HS-27A (cell line): ENCODE measurements at regions not wholly inside any gene's neighbourhood (a gene's known extent, or its start where the extent isn't known, plus 50 kb on each side); places are given as distances from the start of the nearest gene placed in this dataset.
"Not testable (repeated sequence)": the region's sequence is repeated elsewhere in the genome, so short reads cannot be mapped to it uniquely, and the experiment has no call there.

Experiments
- DNase-seq: peaks from one replicate; pipeline ENCODE4 v3.0.0-alpha.2; 2012; ENCODE audit warnings: low read depth, missing footprints

DNA sequence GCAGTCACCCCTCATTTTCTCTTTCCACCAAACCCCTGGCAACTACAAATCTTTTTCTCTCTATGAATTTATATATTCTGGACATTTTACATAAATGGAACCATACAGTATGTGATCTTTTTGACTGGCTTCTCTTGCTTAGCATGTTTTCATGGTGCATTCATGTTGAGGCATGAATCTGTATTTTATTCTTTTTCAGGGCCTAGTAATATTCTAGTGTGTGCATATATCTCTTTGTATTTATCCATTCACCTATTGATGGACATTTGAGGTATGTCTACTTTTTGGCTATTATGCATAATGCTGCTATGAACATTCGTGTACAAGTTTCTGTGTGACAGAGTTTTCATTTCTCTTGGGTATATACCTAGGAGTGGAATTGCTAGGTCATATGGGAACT, 78.2 kb downstream of the HACD1 start:
- DNase-seq: no peak

DNA sequence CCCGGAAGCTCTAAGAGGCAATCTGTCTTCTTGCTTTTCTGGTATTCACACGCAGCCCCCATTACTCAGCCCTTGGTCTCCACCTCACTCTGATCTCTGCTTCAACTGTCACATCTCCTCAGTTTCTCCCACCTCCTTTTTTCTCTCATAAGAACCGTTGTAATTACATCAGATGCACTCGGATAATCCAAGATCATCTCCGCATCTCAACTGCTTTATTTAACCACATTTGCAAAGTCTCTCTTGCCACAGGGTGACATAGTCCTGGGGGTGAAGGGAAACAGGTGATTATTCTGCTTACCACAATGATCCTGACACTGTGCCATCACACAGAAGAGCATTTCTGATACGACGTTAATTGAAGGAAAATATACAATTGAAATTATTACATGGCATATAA, 79.9 kb downstream of the HACD1 start:
- no peak for DNase-seq

DNA sequence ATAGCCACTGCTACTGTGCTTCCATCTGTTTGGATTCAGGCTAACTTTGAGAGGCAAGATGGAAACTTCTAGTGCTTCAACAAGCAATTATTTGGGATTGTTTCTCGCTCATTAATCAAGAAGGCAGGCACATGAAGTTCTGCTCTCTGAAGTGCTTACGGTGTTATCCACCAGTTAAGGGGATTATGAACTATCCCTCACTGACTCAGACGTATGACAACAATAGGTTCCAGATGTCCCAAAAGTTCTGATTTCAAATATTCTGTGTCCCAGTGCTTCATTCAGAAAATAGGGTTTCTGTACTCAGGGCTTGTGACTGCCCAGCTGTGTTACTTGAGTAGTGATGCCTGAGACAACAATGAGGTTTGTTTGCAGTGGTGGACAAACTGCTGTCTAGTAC, 81.0 kb downstream of the HACD1 start:
- no peak for DNase-seq

DNA sequence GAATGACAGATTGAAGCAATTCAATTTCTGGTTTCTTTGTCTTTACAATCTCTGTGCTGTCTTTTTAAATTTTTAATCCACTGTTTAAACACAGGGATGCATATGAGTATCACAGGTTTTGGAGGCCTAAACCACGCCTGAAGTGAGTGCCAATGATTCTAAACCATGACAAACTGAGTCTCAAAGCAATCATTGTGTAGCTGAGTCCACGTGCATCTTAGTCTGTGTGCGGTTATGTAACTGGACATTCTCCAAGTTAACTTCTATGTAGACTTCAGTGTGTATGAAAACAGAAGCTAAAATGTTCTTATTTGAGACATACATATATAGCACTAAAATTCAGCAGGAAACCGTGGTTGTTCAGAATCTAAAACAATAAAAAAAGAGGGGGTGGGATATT, 79.3 kb upstream of the ST8SIA6 start:
- no peak for DNase-seq

DNA sequence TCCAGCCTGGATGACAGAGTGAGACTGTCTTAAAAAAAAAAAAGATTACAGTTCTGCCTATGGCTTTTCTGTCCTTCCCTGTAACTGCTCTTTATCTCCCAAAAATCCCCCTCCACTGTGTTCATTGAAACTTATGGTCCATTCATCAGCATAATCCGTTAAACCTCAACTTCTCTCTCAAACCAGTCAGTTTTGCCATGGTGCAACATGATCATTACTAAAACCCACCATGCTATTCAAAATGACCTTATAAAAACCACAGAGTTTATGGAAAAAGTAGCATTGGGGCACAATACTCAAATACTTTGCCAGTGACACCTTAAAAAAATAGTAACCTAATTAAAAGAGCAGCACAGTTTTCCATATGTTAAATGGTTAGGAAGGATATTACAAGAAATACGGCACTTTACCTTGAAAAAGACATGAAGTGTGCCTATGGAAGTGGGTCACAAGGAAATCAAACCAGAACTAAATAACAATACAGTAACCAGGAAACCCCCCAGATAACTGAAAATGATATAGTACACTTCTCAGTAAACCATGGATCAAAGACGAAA, 74.0 kb upstream of the ST8SIA6 start:
- DNase-seq: no peak

DNA sequence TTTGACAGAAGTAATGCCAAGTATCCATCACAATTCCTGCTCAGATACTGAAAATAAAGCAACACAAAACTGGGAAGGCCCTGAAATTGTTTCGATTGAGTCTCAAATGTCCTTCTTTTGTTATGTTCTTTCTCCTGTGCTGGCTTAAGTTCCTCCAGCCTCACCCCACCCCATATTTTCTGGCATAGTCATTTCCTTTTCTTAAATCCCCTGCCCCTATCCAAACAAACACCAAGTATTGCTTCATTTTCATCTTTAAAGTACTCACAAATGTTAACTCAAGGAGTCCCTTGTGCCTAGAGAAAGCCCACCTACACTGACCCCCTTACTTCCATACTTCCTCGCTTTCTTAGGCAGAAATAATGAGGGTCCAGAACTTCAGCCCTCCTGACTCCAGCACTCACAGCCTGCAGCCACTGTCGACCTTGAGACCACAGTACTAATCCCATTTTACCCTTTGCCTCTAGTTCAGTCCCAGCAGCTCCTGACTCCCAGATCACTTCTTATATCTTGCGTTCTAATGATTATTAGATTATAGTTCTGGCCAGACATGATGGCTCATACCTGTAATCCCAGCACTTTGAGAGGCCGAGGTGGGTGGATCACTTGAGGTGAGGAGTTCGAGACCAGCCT, 73.2 kb upstream of the ST8SIA6 start:
- DNase-seq: peak; percentile 62

DNA sequence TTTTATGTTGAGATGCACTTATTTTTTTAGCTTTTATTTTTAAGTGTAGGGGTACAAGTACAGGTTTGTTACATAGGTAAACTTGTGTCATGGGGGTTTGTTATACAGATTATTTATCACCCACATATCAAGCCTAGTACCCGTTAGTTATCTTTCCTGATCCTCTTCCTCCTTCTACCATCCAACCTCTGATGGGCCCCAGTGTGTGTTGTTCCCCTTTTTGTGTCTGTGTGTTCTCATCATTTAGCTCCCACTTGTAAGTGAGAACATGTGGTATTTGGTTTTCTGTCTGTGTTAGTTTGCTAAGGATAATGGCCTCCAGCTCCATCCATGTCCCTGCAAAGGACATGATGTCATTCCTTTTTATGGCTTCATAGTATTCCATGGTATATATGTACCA, 72.2 kb upstream of the ST8SIA6 start:
- DNase-seq: not testable (repeated sequence)

DNA sequence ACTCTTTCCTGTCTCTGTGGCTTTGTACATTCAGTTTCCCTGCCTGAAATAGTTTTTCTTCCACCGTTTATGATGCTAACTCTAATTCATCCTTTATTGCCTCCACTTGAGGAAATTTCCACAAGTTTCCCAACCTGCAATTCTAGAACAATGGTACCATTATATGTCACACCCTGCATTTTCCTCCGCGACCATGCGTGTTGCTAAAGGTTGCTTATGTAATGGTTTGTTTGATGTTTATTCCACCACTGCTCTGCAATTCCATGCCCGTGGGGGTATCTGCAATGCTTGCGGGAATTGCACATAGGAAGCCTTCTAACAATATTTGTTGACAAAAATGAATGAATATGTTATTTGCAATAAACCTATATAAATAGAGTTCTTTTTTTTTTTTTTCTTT, 69.5 kb upstream of the ST8SIA6 start:
- DNase-seq: no peak

DNA sequence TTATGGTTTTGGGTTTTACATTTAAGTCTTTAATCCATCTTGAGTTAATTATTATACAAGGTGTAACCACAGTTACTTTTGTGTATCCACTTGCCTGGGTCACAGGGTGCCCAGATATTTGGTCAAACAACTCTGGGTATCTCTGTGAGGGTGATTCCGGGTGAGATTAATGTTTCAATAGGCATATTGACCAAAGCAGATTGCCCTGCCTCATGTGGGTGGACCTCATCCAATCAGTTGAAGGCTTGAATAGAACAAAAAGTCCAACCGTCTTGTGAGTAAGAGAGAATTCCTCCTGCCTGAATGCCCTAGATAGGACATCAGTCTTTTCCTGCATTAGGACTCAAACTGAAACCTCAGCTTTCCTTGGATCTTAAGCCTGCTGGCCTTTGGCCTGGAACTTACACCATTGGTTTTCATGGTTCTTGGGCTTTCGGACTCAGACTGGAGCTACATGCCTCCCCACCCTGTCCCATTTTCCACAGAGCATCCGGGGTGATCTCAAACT, 68.9 kb upstream of the ST8SIA6 start:
- DNase-seq: no peak

DNA sequence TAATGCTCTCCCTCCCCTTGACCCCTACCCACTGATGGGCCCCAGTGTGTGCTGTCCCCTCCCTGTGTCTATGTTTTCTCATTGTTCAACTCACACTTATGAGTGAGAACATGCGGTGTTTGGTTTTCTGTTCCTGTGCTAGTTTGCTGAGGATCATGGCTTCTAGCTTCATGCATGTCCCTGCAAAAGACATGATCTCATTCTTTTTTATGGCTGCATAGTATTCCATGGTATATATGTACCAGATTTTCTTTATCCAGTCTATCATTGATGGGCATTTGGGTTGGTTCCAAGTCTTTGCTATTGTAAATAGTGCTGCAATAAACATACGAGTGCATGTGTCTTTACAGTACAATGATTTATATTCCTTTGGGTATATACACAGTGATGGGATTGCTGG, 67.9 kb upstream of the ST8SIA6 start:
- DNase-seq: not testable (repeated sequence)

DNA sequence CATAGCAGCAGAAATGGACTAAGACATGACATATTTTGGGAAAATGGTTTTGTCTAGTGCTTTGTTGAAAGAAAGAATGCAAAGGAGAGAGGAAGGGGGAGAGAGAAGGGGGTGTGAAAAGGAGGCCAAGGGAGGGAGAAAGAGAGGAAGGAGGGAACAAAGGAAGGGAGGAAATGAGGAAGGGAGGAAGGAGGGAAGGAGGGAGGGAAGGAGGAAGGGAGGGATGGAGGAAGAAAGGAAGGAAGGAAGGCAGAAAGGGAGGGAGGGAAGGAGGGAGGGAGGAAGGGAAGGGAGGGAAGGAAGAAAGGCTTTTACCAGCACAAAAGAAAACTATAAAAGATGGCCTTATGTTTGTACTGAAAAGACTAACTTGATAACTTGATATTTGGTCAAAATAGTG, 65.1 kb upstream of the ST8SIA6 start:
- no peak for DNase-seq

DNA sequence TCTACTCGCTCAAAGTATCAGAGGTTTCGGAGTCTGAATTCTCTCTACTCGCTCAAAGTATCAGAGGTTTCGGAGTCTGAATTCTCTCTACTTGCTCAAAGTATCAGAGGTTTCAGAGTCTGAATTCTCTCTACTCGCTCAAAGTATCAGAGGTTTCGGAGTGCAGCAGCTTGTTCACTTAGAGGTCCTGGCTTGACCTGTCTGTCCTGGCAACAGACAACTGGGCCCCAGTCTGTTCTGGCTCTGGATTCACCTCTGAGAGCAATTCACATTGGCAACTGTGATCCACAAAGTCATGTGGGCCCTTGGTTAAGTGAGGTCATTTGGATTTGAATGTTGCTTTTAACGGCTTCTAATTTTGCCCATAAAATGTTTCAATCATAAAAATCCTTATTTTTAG, 63.9 kb upstream of the ST8SIA6 start:
- DNase-seq: no peak

DNA sequence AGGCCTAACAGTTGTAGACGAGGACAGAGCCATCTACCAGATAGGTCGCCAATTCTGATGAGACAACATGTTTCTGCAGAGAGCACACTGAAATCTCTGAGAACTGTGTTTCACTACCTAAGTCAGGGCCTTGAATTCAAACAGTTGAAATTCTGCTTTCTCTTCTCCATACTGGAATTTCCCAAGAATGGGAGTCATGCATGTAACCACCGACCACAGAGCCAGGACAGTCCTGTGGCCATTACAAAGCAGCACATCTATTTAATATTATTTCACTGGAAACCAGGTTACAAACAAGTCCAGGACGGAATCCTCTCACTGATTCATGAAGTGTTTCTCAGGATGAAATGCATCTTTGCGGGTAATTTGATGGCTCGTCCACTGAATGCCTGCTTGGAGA, 62.0 kb upstream of the ST8SIA6 start:
- no peak for DNase-seq

DNA sequence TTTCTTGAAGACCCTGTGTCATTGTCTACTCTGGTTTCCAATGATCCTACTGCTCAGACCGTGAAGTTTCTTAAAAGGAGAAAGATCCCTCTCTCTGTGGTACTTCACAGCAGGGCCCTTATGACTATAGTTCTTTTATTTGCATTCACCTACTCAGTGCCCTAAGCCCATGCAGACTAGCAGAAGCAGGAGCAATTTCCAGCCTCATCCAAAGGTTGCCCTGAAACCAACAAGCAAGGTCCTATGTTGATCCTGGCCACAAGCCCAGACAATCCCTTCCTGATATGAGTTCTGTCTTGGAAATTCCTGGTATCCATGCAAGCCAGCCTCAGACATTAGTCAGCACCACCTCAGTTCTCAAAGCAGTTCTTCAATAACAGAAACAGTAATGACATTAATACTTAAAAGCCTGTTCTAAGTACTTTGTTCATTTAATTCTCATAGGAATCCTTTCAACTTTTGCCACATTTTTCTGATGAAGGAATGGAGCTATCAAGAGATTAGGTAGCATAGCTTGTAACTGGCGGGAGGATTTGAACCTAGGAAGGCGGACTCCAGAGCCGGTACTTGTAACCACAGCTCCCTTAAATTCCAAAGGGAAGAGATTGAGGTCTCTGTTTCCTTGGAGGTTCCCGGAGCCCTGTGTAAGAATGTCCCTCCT, 58.1 kb upstream of the ST8SIA6 start:
- peak; percentile 84 for DNase-seq

DNA sequence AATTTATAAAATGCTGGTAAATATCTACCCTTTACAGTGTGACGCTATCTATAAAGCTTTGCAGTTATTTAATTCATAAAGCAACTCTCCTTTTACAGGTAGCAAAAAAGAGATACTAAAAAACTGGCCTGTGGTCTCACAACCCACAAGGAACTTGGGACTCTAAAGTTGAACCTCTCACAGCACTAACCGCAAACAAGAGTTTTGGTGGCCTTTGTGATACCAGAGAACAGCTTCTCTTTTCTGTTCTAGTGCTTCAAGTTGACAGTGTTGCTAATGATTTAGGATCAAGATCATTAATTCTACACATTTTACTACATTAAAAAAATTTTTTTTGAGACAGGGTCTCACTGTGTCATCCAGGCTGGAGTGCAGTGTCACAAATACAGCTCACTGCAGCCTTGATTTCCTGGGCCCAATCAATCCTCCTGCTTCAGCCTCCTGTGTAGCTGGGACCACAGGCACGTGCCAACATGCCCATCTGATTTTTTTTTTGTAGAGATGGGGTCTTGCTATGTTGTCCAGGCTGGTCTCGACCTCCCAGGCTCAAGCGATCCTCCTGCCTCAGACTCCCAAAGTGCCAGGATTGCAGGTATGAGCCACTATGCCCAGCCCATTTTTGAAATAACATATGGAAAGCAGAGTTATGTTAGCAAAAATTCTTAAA, 56.0 kb upstream of the ST8SIA6 start:
- no peak for DNase-seq

DNA sequence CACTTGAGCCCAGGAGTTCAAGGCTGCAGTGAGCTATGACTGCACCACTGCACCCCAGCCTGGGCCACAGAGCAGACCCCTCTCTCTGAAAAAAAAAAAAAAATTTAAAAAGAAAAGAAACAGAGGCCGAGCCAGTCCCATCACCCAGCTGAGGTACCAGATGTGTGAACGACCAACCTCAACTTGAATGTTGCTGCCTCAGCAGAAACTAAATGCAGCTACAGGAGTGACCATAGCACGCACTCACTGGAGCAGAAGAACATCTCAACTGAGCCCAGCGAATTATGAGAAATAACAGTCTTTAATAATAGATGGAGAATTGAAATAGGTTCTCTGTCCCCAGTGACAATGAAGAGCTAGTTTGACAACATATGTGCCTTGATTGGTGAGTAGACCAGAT, 53.1 kb upstream of the ST8SIA6 start:
- DNase-seq: no peak

DNA sequence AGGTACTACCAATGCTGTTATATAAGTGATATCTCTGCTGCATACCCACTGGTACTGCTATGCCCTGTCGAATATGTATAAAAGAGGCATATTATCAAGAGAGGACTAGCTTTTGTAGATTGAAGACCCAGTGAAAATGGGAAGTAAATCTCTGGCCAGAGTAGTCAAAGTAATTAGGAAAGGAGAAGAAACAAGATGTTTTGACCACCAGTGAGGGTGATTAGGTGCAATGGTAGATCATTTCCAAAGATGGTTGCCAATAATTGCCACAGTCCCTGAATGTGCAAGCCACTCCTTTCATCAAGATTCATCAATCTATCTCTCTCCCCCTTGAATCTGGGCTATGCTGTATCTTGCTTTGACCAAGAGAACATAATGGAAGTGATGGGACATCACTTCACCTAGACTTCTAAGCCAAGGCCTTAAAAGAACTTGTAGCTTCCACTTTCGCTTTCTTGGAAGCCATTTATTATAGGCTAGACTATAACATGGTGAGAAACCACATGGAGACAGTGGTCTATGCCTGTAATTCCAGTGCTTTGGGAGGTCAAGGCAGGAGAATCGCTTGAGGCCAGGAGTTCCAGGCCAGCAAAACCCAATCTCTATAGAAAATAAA, 52.6 kb upstream of the ST8SIA6 start:
- no peak for DNase-seq

DNA sequence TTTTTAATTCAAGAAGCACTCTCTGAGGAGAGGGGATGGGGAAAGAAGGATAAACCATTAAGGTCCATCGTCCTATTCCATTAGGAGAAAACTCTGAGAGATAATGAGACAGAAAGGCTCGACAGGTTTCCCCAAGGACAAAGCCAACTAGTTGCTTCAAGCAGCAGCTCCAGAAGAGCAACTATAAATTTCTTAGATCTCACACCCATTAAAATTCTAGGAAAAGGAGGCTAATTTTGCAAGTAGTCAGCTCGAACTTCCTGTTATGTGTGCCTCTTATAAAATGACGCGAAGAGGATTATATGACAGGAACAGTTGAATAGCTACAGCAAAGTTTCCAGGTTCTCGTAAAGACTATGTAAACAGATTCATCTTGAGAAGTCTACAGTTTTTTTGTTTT, 52.0 kb upstream of the ST8SIA6 start:
- DNase-seq: no peak

DNA sequence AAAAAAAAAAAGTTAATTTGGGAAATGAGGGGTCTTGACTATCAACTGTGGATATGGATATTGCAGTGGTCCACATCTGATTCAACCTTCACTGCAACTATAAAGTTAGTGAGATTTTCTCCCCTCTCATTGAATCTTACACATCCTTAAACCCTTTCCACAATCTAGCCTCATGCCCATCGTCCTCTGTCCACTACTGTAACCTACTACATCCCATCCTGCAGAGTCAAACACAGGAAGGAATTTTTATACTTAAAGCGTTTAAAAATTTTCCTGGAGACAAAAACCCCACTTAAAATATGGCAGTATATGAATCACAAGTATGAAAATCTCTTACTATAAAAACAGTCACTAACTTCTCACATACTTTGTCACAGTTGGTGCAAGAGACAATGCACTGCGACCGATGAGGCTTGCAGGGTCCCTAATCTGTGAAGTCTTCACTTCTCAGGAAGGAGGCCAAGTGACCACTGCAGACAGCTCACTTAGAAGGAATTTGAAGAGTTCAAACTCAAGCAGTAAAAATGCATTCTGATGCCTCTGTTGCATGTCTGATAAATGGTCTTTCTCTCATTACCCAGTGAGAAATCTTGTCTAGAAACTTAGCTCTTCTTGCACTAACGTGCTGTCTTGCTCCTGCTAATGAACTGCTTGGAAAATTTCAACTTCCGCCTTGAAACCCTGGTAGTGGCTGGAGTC, 50.3 kb upstream of the ST8SIA6 start:
- DNase-seq: peak; percentile 69
